Transverse colon (tissue), 4 donors: ENCODE measurements at regions not wholly inside any gene's neighbourhood (a gene's known extent, or its start where the extent isn't known, plus 50 kb on each side); places are given as distances from the start of the nearest gene placed in this dataset.

ENCODE experiments used
- DNase-seq: peaks from one replicate; pipeline ENCODE4 v3.0.0-alpha.2; 2019
- H3K27ac ChIP-seq, 4 donors: fragments of 200-600 bp; sonication (generic); 2 replicates each; pipeline ENCODE4 v1.5.1; 2016 to 2018; ENCODE audit warnings: inconsistent platforms in 4 of 4
- H3K27me3 ChIP-seq: fragments of 200-600 bp; sonication (generic); 2 replicates; pipeline ENCODE4 v1.5.1; 2017; ENCODE audit warnings: inconsistent platforms
- H3K36me3 ChIP-seq, 4 donors: fragments of 200-600 bp; sonication (generic); 2 replicates each; pipeline ENCODE4 v1.5.1; 2017 to 2019; ENCODE audit warnings: inconsistent platforms in 4 of 4
- H3K4me1 ChIP-seq, 4 donors: fragments of 200-600 bp; sonication (generic); 2 replicates each; pipeline ENCODE4 v1.5.1; 2017 to 2020; ENCODE audit warnings: inconsistent platforms in 4 of 4
- H3K4me3 ChIP-seq, 4 donors: fragments of 200-600 bp; sonication (generic); 1 replicate in 1 of 4; 2 replicates in 3 of 4; pipeline versions ENCODE4 v1.5.1 to v1.6.1; 2017 to 2019; ENCODE audit warnings: inconsistent platforms in 4 of 4
- H3K9me3 ChIP-seq, 2 donors: fragments of 200-600 bp; sonication (generic); 2 replicates each; pipeline ENCODE4 v1.5.1; 2017 to 2019; ENCODE audit warnings: inconsistent platforms in 2 of 2
- EP300 ChIP-seq: sonication (generic); formaldehyde crosslinking; IDR thresholded peaks from one replicate; pipeline ENCODE4 v1.6.1; 2017; ENCODE audit warnings: antibody characterized with exemption, low read depth
- POLR2A ChIP-seq: fragments of 450-650 bp; IDR thresholded peaks from one replicate; pipeline ENCODE4 v1.6.1; 2016; ENCODE audit warnings: antibody characterized with exemption, mild to moderate bottlenecking, moderate library complexity
- POLR2AphosphoS5 ChIP-seq, 3 donors: sonication (generic); formaldehyde crosslinking; IDR thresholded peaks; one replicate each; pipeline ENCODE4 v1.6.1; 2016; ENCODE audit warnings: antibody characterized with exemption in 3 of 3
- WGBS, 2 donors: methylation state at CpG; one replicate each; pipeline ENCODE4 v1.1.5; 2018; ENCODE audit warnings: low coverage in 1 of 2; 5-methylcytosine and 5-hydroxymethylcytosine counted together
- in situ Hi-C, 4 donors: fragments of 200-750 bp; cut with MboI; loops; one replicate each; pipeline versions ENCODE4 v1.15.0 to v1.15.1; 2017; ENCODE audit warnings: low sequenced_read_pairs in 3 of 4, low pct_ligation_motif_present in 1 of 4, low pct_unique_long_range_greater_than_20kb in 1 of 4
- intact Hi-C: fragments of 100-400 bp; cut with DNase I; formaldehyde crosslinking; loops from one replicate; pipeline ENCODE4 v1.15.1; 2023; ENCODE audit warnings: low total_unique reads
- TF ChIP-seq, protein P1 (sequence below), 5 experiments: fragments of 200-600 bp in 3 of 5; fragments of 450-650 bp in 2 of 5; sonication (generic) in 3 of 5; IDR thresholded peaks; 1 replicate in 2 of 5; 2 replicates in 3 of 5; pipeline ENCODE4 v1.5.1; 2016 to 2017; ENCODE audit warnings: antibody characterized with exemption in 5 of 5, inconsistent platforms in 3 of 5, mild to moderate bottlenecking in 2 of 5, moderate library complexity in 1 of 5

DNA sequence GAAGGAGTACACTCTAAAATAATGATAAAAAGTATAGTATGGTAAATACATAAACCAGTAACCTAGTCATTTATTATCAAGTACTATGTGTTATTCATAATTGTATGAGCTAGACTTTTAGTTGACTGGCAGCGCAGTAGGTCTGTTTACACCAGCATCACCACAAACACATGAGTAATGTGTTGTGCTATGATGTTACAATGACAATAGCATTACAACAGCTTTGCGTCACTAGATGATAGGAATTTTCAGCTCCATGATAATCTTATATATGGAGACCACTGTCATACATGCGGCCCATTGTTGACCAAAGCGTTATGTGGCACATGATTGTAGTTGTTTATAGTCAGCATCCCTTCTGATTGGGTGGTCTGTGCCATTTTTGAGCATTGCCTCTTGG is 138.9 kb upstream of the UBE2E1 start:
- Histone ChIP-seq H3K4me3 (no peak overlapping the region), H3K27ac (no peak overlapping the region), H3K27me3 (peaks cover 9% of the 10 kb centered on the region), H3K36me3 (no peaks in the 10 kb centered on the region), H3K4me1 (peaks cover 4 to 23% (median 8%) of the 10 kb centered on the region in 4 donors), H3K9me3 (no peaks in the 10 kb centered on the region)
- intact Hi-C loops: no loop called here
- TF ChIP-seq POLR2A (no peak), POLR2AphosphoS5 (IDR thresholded peaks at IDR 0.05) (no peak), EP300 (no peak)
- TF ChIP-seq, protein P1, sequence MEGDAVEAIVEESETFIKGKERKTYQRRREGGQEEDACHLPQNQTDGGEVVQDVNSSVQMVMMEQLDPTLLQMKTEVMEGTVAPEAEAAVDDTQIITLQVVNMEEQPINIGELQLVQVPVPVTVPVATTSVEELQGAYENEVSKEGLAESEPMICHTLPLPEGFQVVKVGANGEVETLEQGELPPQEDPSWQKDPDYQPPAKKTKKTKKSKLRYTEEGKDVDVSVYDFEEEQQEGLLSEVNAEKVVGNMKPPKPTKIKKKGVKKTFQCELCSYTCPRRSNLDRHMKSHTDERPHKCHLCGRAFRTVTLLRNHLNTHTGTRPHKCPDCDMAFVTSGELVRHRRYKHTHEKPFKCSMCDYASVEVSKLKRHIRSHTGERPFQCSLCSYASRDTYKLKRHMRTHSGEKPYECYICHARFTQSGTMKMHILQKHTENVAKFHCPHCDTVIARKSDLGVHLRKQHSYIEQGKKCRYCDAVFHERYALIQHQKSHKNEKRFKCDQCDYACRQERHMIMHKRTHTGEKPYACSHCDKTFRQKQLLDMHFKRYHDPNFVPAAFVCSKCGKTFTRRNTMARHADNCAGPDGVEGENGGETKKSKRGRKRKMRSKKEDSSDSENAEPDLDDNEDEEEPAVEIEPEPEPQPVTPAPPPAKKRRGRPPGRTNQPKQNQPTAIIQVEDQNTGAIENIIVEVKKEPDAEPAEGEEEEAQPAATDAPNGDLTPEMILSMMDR (IDR thresholded peaks at IDR 0.05): no peak
- 98 to 100% methylated on average over 4 of the region's 4 CpGs for WGBS, 2 donors
- no peak for DNase-seq
- in situ Hi-C loops: no loop called here

DNA sequence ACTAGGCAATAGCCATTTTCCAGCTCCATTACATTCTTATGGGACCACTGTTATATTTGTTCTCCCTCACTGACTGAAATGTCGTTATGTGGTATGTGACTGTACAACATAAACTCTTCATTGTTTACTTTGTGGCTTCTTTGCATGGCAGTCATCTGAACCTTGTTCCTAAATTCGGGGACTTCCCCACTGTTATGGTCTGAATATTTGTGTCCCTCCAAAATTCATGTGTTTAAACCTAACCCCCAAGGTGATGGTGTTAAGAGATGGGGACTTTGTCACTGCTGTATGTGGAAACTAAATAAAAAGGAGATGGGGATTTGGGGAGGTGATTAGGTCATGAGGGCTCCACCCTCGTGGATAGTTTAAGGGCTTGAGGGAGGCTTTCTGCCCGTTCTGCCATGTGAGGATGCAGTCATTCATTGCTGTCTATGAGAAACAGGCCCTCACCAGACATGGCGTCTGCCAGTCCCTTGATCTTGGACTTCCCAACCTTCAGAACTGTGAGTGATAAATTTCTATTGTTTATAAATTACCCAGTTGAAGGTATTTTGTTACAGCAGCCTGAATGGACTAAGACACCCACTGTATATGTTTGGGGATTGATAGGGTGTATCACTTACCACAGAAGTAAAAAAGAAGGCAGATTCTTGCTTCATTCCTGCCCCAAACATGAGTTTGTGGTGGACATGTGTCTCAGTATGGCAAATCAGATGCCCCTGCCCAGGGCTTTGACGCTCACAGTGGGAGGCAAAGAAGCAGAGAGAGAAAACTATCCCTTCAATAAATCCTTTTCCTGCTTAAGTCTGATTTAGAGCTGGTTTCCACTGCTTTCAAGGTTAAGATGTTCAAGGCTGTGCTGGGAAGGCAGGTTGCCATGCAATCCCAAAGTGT is 138.0 kb upstream of the UBE2E1 start:
- Histone ChIP-seq H3K27ac (no peak overlapping the region), H3K27me3 (peaks cover 14% of the 10 kb centered on the region), H3K4me1 (peaks cover 5 to 26% (median 8%) of the 10 kb centered on the region in 4 donors), H3K4me3 (no peak overlapping the region), H3K36me3 (no peaks in the 10 kb centered on the region), H3K9me3 (no peaks in the 10 kb centered on the region)
- WGBS, 2 donors: 69 to 73% methylated on average over 4 to 6 of the region's 6 CpGs
- intact Hi-C loops (no loop called here), in situ Hi-C loops (no loop called here)
- TF ChIP-seq EP300: no peak
- TF ChIP-seq POLR2A: no peak
- TF ChIP-seq, protein P1 (IDR thresholded peaks at IDR 0.05): no peak
- no peak for TF ChIP-seq POLR2AphosphoS5 (IDR thresholded peaks at IDR 0.05)
- DNase-seq: no peak

DNA sequence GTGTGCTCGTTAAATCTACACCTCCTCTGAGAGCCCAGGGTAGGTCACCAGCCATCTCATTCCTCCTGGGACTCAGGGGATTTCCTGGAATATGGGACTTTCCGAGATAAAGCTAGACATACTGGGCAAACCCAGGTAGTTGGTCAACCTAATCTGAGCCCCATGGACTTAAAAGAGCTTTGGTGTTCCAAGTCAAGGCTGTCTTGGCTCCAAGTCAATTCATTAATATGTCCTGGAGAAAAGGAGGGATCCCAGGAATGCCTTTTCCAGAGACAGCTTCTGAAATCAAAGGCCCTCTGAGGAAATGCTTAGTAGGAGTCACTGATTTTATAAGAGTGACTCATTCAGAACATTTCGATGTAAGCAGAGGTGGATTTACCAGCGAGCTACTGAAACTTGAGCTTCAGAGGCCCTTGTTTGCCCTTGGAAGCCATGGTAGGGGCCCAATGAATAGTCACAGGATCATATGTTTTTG is 137.3 kb upstream of the UBE2E1 start:
- intact Hi-C loops (no loop called here), in situ Hi-C loops (no loop called here)
- Histone ChIP-seq H3K4me3 (no peak overlapping the region), H3K4me1 (peaks cover 5 to 20% (median 8%) of the 10 kb centered on the region in 4 donors), H3K9me3 (no peaks in the 10 kb centered on the region), H3K27me3 (peaks cover 14% of the 10 kb centered on the region), H3K27ac (no peak overlapping the region), H3K36me3 (no peaks in the 10 kb centered on the region)
- 43 to 61% methylated on average over 1 to 4 of the region's 4 CpGs for WGBS, 2 donors
- TF ChIP-seq, protein P1 (IDR thresholded peaks at IDR 0.05): no peak
- TF ChIP-seq POLR2A: no peak
- no peak for TF ChIP-seq POLR2AphosphoS5 (IDR thresholded peaks at IDR 0.05)
- no peak for TF ChIP-seq EP300
- DNase-seq: no peak

DNA sequence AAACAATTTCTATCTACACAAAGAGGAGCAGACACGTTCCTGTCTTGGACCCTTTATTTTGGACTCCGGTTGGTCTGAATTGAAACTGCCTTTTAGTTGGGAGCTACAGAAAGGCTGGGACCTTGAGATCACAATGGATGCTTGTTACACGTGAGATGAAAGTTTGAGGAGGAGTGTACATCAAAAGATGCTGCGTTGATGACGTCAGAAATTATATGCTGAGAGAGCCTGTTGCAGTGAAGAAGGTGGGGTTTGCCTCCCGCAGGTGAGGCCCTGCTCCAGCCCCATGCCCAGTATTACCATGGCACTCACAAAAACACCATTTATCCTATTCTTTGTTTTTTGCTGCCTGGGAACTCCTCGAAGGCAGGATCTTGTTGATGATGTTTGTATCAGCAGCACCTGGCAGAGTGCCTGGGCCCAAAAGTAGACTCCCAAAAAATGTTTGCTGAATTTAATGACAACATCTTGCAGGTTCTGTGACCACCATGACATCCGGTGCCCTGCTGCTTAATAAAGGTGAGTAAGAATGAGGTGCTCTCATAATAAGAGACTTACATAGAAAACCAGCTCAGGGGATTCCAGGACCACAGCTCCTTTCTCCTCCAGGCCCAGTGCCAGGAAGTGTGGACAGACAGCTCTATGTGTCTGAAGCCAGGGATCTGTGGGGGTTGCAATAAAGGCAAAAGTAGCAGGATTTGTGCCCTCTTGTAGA is 136.1 kb upstream of the UBE2E1 start:
- Histone ChIP-seq H3K9me3 (no peaks in the 10 kb centered on the region), H3K27ac (no peak overlapping the region), H3K27me3 (peaks cover 14% of the 10 kb centered on the region), H3K4me1 (peaks cover 3 to 15% (median 7%) of the 10 kb centered on the region in 4 donors), H3K36me3 (no peaks in the 10 kb centered on the region), H3K4me3 (no peak overlapping the region)
- in situ Hi-C loops: no loop called here
- TF ChIP-seq EP300: no peak
- TF ChIP-seq, protein P1 (IDR thresholded peaks at IDR 0.05): no peak
- no peak for TF ChIP-seq POLR2A
- no peak for TF ChIP-seq POLR2AphosphoS5 (IDR thresholded peaks at IDR 0.05)
- intact Hi-C loops: no loop called here
- WGBS, 2 donors: 85 to 95% methylated on average over 3 to 8 of the region's 8 CpGs
- no peak for DNase-seq
